GM12878 (cell line): ENCODE measurements at regions not wholly inside any gene's neighbourhood (a gene's known extent, or its start where the extent isn't known, plus 50 kb on each side); places are given as distances from the start of the nearest gene placed in this dataset.

Experiments
- CHD2 ChIP-seq: IDR thresholded peaks from 2 replicates; pipeline ENCODE4 v1.6.1; 2011; ENCODE audit warnings: low read depth, low read length, improper control_type of control experiment, borderline replicate concordance
- CREB1 ChIP-seq: IDR thresholded peaks from 2 replicates; pipeline ENCODE4 v1.6.1; 2012; ENCODE audit warnings: low read depth, mild to moderate bottlenecking, inconsistent platforms
- EZH2 ChIP-seq: IDR thresholded peaks from 2 replicates; pipeline ENCODE4 v1.6.1; 2012; ENCODE audit warnings: low read depth, mild to moderate bottlenecking, control low read depth, inconsistent platforms, low read length, borderline replicate concordance; ENCODE audit not compliant: control insufficient read depth
- HCFC1 ChIP-seq: fragments of 150-350 bp; IDR thresholded peaks from 2 replicates; pipeline ENCODE4 v1.6.1; 2014; ENCODE audit warnings: low read length
- KDM1A ChIP-seq: fragments of 200-600 bp; sonication (generic); IDR thresholded peaks from 2 replicates; pipeline ENCODE4 v1.6.1; 2016; ENCODE audit warnings: borderline replicate concordance
- NFIC ChIP-seq: IDR thresholded peaks from 2 replicates; pipeline ENCODE4 v1.6.1; 2012; ENCODE audit warnings: low read depth, mild to moderate bottlenecking, inconsistent platforms, low read length, moderate library complexity
- POLR2A ChIP-seq: IDR thresholded peaks from 2 replicates; pipeline ENCODE4 v1.6.1; 2011; ENCODE audit warnings: low read depth, mild to moderate bottlenecking, low read length
- TBL1XR1 ChIP-seq: IDR thresholded peaks from 2 replicates; pipeline ENCODE4 v1.6.1; 2012; ENCODE audit warnings: low read depth, low read length, improper control_type of control experiment
- ZNF274 ChIP-seq: IDR thresholded peaks from one replicate; pipeline ENCODE4 v1.8.0; 2011; ENCODE audit not compliant: insufficient read length, insufficient read depth
- ZZZ3 ChIP-seq: IDR thresholded peaks from 2 replicates; pipeline ENCODE4 v1.6.1; 2011; ENCODE audit warnings: low read depth; ENCODE audit not compliant: control insufficient read depth, insufficient read length
- TF ChIP-seq, protein P1 (sequence below), 3 experiments: IDR thresholded peaks in 2 of 3; conservative IDR thresholded peaks in 1 of 3; 2 replicates each; pipeline ENCODE4 v1.5.1; 2011; ENCODE audit warnings: low read depth in 3 of 3, low read length in 3 of 3, mild to moderate bottlenecking in 3 of 3, control low read depth in 2 of 3, moderate library complexity in 2 of 3, inconsistent platforms in 1 of 3, mixed read lengths in 1 of 3; ENCODE audit not compliant: control insufficient read depth in 2 of 3, insufficient read depth in 1 of 3; ENCODE audit errors: extremely low read depth in 1 of 3
- TF ChIP-seq, protein P2 (sequence below): IDR thresholded peaks from 2 replicates; pipeline ENCODE4 v1.6.1; 2011; ENCODE audit warnings: low read depth, low read length, improper control_type of control experiment, borderline replicate concordance
- TF ChIP-seq, protein P3 (sequence below): IDR thresholded peaks from 2 replicates; pipeline ENCODE4 v1.6.1; 2011; ENCODE audit warnings: borderline replicate concordance, low read depth, mild to moderate bottlenecking, moderate library complexity, mixed read lengths, low read length; ENCODE audit not compliant: insufficient read depth; ENCODE audit errors: extremely low read length

DNA sequence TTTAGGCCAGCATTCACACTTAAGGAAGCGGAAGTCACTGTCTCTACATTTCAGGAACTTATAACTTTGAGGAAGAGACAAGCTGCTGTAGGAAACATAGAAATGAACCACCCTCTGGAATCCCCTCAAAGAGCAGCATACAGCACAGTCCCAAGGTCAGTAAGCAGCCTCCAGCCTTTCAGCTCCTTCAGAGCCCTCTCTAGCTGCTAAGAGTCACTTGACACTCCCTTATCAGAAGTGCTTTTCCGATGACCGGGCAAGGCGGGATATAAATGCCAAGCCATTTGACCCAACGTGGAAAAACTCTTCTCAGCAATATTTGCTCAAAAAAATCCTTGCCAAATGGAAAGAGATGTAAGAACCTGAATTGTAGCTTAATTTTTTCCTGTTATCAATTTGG, 1284.3 kb downstream of the XPNPEP1 start:
- TF ChIP-seq, protein P1, sequence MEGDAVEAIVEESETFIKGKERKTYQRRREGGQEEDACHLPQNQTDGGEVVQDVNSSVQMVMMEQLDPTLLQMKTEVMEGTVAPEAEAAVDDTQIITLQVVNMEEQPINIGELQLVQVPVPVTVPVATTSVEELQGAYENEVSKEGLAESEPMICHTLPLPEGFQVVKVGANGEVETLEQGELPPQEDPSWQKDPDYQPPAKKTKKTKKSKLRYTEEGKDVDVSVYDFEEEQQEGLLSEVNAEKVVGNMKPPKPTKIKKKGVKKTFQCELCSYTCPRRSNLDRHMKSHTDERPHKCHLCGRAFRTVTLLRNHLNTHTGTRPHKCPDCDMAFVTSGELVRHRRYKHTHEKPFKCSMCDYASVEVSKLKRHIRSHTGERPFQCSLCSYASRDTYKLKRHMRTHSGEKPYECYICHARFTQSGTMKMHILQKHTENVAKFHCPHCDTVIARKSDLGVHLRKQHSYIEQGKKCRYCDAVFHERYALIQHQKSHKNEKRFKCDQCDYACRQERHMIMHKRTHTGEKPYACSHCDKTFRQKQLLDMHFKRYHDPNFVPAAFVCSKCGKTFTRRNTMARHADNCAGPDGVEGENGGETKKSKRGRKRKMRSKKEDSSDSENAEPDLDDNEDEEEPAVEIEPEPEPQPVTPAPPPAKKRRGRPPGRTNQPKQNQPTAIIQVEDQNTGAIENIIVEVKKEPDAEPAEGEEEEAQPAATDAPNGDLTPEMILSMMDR (IDR thresholded peaks at IDR 0.05 in 2 of 3, conservative IDR thresholded peaks at IDR 0.05 in 1 of 3; ENCODE audit: control insufficient read depth in 2 of 3, extremely low read depth in 1 of 3, insufficient read depth in 1 of 3, low read depth in 3 of 3, low read length in 3 of 3): no peak
- no peak for TF ChIP-seq HCFC1
- no peak for TF ChIP-seq ZNF274
- TF ChIP-seq KDM1A: no peak
- TF ChIP-seq, protein P2, sequence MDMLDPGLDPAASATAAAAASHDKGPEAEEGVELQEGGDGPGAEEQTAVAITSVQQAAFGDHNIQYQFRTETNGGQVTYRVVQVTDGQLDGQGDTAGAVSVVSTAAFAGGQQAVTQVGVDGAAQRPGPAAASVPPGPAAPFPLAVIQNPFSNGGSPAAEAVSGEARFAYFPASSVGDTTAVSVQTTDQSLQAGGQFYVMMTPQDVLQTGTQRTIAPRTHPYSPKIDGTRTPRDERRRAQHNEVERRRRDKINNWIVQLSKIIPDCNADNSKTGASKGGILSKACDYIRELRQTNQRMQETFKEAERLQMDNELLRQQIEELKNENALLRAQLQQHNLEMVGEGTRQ: no peak
- TF ChIP-seq, protein P3, sequence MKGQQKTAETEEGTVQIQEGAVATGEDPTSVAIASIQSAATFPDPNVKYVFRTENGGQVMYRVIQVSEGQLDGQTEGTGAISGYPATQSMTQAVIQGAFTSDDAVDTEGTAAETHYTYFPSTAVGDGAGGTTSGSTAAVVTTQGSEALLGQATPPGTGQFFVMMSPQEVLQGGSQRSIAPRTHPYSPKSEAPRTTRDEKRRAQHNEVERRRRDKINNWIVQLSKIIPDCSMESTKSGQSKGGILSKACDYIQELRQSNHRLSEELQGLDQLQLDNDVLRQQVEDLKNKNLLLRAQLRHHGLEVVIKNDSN: no peak
- TF ChIP-seq TBL1XR1: no peak
- TF ChIP-seq CHD2: no peak
- no peak for TF ChIP-seq POLR2A
- TF ChIP-seq NFIC: no peak
- TF ChIP-seq CREB1: no peak
- no peak for TF ChIP-seq EZH2
- TF ChIP-seq ZZZ3: no peak
